ENCODE measurements at regions not wholly inside any gene's neighbourhood (a gene's known extent, or its start where the extent isn't known, plus 50 kb on each side); places are given as distances from the start of the nearest gene placed in this dataset.

- Histone ChIP-seq H3K9me2 (replicated peaks; ENCODE audit: control insufficient read depth, low read length) (no peaks in the 10 kb centered on the region), H3K9me3 (ENCODE audit: control insufficient read depth, insufficient read depth, low read length) (no peaks in the 10 kb centered on the region), H3K4me2 (ENCODE audit: low read length) (no peak overlapping the region), H4K20me1 (ENCODE audit: control insufficient read depth, insufficient read depth, low read depth, low read length) (no peaks in the 10 kb centered on the region), H3F3A (ENCODE audit: control insufficient read depth, insufficient read depth) (no peaks in the 10 kb centered on the region), H3K79me2 (ENCODE audit: control insufficient read depth, low read length) (no peaks in the 10 kb centered on the region), H3K4me1 (ENCODE audit: control insufficient read depth, low read length) (no peaks in the 10 kb centered on the region), H3K4me3 (ENCODE audit: low read length) (no peak overlapping the region), H3K27me3 (ENCODE audit: control insufficient read depth, low read length) (no peaks in the 10 kb centered on the region), H3K36me3 (ENCODE audit: control insufficient read depth, low read length) (no peaks in the 10 kb centered on the region), H3K27ac (ENCODE audit: low read depth, low read length) (no peak overlapping the region)
- TF ChIP-seq CTCF (IDR thresholded peaks at IDR 0.05; ENCODE audit: low read depth, low read length, poor library complexity, severe bottlenecking): no peak
- TF ChIP-seq EZH2phosphoT487 (IDR thresholded peaks at IDR 0.05; ENCODE audit: borderline replicate concordance, low read length): no peak
Observed at GRCh38 chr2:2862386-2862785, 515.2 kb downstream of the EIPR1 start.

- no peaks in the 10 kb centered on the region for H3K79me2 ChIP-seq (ENCODE audit: control insufficient read depth, low read length)
- no peaks in the 10 kb centered on the region for H3K36me3 ChIP-seq (ENCODE audit: control insufficient read depth, low read length)
- H3K27ac ChIP-seq (ENCODE audit: low read depth, low read length): no peak overlapping the region
- H3K9me2 ChIP-seq (replicated peaks; ENCODE audit: control insufficient read depth, low read length): no peaks in the 10 kb centered on the region
- H3K27me3 ChIP-seq (ENCODE audit: control insufficient read depth, low read length): no peaks in the 10 kb centered on the region
- no peak overlapping the region for H3K4me2 ChIP-seq (ENCODE audit: low read length)
- no peak overlapping the region for H3K4me3 ChIP-seq (ENCODE audit: low read length)
- no peaks in the 10 kb centered on the region for H3K9me3 ChIP-seq (ENCODE audit: control insufficient read depth, insufficient read depth, low read length)
- TF ChIP-seq EZH2phosphoT487 (IDR thresholded peaks at IDR 0.05; ENCODE audit: borderline replicate concordance, low read length) (no peak), CTCF (IDR thresholded peaks at IDR 0.05; ENCODE audit: low read depth, low read length, poor library complexity, severe bottlenecking) (no peak)
- no peaks in the 10 kb centered on the region for H3K4me1 ChIP-seq (ENCODE audit: control insufficient read depth, low read length)
- H3F3A ChIP-seq (ENCODE audit: control insufficient read depth, insufficient read depth): no peaks in the 10 kb centered on the region
- no peaks in the 10 kb centered on the region for H4K20me1 ChIP-seq (ENCODE audit: control insufficient read depth, insufficient read depth, low read depth, low read length)
Observed at GRCh38 chr2:2861666-2862240, 515.9 kb downstream of the EIPR1 start.

- no peak for TF ChIP-seq EZH2phosphoT487 (IDR thresholded peaks at IDR 0.05; ENCODE audit: borderline replicate concordance, low read length)
- no peak for TF ChIP-seq CTCF (IDR thresholded peaks at IDR 0.05; ENCODE audit: low read depth, low read length, poor library complexity, severe bottlenecking)
Observed at GRCh38 chr2:2860589-2861300, 516.9 kb downstream of the EIPR1 start.

More at GRCh38 chr2:2860589-2861300, 516.9 kb downstream of the EIPR1 start:
- H3K9me2 ChIP-seq (replicated peaks; ENCODE audit: control insufficient read depth, low read length): no peaks in the 10 kb centered on the region
- no peaks in the 10 kb centered on the region for H3K27me3 ChIP-seq (ENCODE audit: control insufficient read depth, low read length)
- H3K36me3 ChIP-seq (ENCODE audit: control insufficient read depth, low read length): no peaks in the 10 kb centered on the region
- no peaks in the 10 kb centered on the region for H3K79me2 ChIP-seq (ENCODE audit: control insufficient read depth, low read length)
- H3K9me3 ChIP-seq (ENCODE audit: control insufficient read depth, insufficient read depth, low read length): no peaks in the 10 kb centered on the region
- no peaks in the 10 kb centered on the region for H4K20me1 ChIP-seq (ENCODE audit: control insufficient read depth, insufficient read depth, low read depth, low read length)
- H3F3A ChIP-seq (ENCODE audit: control insufficient read depth, insufficient read depth): no peaks in the 10 kb centered on the region
- no peak overlapping the region for H3K27ac ChIP-seq (ENCODE audit: low read depth, low read length)
- no peaks in the 10 kb centered on the region for H3K4me1 ChIP-seq (ENCODE audit: control insufficient read depth, low read length)
- H3K4me2 ChIP-seq (ENCODE audit: low read length): no peak overlapping the region
- H3K4me3 ChIP-seq (ENCODE audit: low read length): no peak overlapping the region

Measured in DOHH2 (cell line).